ENCODE measurements at regions not wholly inside any gene's neighbourhood (a gene's known extent, or its start where the extent isn't known, plus 50 kb on each side); places are given as distances from the start of the nearest gene placed in this dataset.

DNA sequence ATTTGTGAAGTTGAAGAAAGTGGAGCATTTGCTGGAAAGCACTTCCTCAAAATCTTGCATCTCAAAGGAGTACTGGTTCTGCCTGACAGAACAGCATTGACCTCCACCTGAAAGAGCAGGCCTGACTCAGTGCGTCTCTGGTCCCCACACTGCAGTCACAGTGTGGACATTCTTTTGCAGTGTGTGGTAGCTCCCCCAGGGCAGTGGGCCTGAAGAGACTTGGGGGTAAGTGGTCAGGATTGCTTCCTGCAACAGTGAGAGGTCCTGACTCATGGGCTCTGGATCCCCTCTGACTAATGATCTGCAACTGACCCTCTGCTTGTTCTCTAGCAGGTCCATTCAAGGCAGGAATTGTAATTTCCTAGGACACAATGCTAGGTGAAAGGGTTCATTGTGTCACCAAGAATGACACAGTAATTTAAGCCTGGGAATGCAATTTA, 204.9 kb upstream of the KCNJ16 start:
- H3K27me3 ChIP-seq (ENCODE audit: control insufficient read depth, insufficient read depth, low read length), result no peaks in the 10 kb centered on the region
- no peak overlapping the region for H2AFZ ChIP-seq
- H3K4me2 ChIP-seq (ENCODE audit: low read length), result no peak overlapping the region
- TF ChIP-seq, protein P1, sequence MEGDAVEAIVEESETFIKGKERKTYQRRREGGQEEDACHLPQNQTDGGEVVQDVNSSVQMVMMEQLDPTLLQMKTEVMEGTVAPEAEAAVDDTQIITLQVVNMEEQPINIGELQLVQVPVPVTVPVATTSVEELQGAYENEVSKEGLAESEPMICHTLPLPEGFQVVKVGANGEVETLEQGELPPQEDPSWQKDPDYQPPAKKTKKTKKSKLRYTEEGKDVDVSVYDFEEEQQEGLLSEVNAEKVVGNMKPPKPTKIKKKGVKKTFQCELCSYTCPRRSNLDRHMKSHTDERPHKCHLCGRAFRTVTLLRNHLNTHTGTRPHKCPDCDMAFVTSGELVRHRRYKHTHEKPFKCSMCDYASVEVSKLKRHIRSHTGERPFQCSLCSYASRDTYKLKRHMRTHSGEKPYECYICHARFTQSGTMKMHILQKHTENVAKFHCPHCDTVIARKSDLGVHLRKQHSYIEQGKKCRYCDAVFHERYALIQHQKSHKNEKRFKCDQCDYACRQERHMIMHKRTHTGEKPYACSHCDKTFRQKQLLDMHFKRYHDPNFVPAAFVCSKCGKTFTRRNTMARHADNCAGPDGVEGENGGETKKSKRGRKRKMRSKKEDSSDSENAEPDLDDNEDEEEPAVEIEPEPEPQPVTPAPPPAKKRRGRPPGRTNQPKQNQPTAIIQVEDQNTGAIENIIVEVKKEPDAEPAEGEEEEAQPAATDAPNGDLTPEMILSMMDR (IDR thresholded peaks at IDR 0.05), result no peak
- no peaks in the 10 kb centered on the region for H3K36me3 ChIP-seq (ENCODE audit: control insufficient read depth, insufficient read depth, low read length)
- H3K9ac ChIP-seq, result no peak overlapping the region
- no peaks in the 10 kb centered on the region for H3K79me2 ChIP-seq
- H3K27ac ChIP-seq, result no peak overlapping the region
- H3K9me3 ChIP-seq (ENCODE audit: control insufficient read depth, low read length), result no peaks in the 10 kb centered on the region
- no peaks in the 10 kb centered on the region for H3K4me1 ChIP-seq
- no peak overlapping the region for H3K4me3 ChIP-seq (ENCODE audit: low read depth, low read length)

DNA sequence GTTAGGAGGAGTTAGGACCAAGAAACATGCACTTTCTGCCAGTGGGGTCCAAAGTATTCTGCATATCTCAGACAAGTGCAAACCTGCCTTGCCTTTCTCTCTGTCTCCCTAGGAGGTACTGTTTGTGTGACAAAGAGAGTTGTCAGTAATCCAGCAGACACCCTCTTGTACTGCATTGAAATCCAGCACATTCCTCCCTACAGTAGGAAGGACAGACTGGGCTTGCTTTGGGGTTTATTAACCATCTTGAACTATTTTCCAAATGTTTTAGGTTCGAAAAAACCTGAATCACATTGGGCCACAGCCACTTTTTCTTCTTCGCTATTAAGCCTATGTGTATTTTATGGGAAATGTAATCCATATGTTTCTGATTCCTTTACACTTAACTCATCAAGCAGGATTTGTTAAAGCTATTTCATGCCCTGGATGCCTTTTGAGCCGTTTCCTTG, 204.2 kb upstream of the KCNJ16 start:
- no peak overlapping the region for H3K4me3 ChIP-seq (ENCODE audit: low read depth, low read length)
- no peaks in the 10 kb centered on the region for H3K79me2 ChIP-seq
- H3K27ac ChIP-seq, result no peak overlapping the region
- no peaks in the 10 kb centered on the region for H3K36me3 ChIP-seq (ENCODE audit: control insufficient read depth, insufficient read depth, low read length)
- TF ChIP-seq, protein P1 (IDR thresholded peaks at IDR 0.05), result no peak
- no peaks in the 10 kb centered on the region for H3K9me3 ChIP-seq (ENCODE audit: control insufficient read depth, low read length)
- no peak overlapping the region for H3K4me2 ChIP-seq (ENCODE audit: low read length)
- no peak overlapping the region for H3K9ac ChIP-seq
- no peaks in the 10 kb centered on the region for H3K4me1 ChIP-seq
- H2AFZ ChIP-seq, result no peak overlapping the region
- no peaks in the 10 kb centered on the region for H3K27me3 ChIP-seq (ENCODE audit: control insufficient read depth, insufficient read depth, low read length)

DNA sequence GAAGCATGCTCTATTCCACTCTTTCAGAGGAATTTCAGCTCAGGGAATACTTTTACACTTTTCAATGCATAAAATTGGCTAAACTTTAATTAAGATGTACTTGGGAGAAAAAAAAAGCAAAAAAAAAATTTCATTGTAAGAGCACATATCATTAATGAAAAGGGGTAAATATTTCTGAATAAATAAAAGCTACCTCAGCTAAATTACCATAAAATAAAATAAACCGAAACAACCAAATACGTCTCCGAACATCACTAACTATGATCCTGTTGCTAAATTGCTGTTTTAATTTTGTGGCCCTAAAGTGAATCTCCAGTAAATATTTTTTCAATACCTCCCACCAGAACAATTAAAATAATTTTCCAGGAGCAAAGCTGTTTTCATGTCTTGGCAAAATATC, 203.7 kb upstream of the KCNJ16 start:
- Histone ChIP-seq H3K4me1 (no peaks in the 10 kb centered on the region), H2AFZ (no peak overlapping the region), H3K27me3 (ENCODE audit: control insufficient read depth, insufficient read depth, low read length) (no peaks in the 10 kb centered on the region), H3K4me3 (ENCODE audit: low read depth, low read length) (no peak overlapping the region), H3K36me3 (ENCODE audit: control insufficient read depth, insufficient read depth, low read length) (no peaks in the 10 kb centered on the region), H3K9me3 (ENCODE audit: control insufficient read depth, low read length) (no peaks in the 10 kb centered on the region), H3K27ac (no peak overlapping the region), H3K4me2 (ENCODE audit: low read length) (no peak overlapping the region), H3K9ac (no peak overlapping the region), H3K79me2 (no peaks in the 10 kb centered on the region)
- TF ChIP-seq, protein P1 (IDR thresholded peaks at IDR 0.05), result no peak

DNA sequence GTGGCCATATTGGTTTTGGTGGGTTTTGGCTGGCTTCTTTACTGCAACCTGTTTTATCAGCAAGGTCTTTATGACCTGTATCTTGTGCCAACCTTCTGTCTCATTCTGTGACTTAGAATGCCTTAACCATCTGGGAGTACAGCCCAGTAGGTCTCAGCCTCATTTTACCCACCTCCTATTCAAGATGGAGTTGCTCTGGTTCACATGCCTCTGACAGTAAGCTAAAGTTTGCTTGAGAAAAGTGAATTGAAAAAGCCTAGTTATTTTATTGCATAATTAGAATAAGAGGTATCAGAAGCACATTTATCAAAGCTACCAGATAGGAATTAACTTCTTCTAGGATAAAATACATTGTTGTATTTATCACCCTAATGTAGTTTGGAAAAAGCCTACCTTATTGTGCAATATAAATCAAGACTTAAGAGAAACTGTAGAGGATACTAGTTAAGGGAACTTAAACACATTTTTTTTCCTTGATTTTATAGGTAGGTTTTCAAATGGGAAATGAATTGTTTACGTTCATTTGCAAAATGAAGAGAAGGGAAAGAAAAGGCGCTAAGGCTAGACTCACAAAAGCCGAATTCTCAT, 202.3 kb upstream of the KCNJ16 start:
- H2AFZ ChIP-seq, result no peak overlapping the region
- TF ChIP-seq, protein P1 (IDR thresholded peaks at IDR 0.05), result no peak
- H3K4me3 ChIP-seq (ENCODE audit: low read depth, low read length), result no peak overlapping the region
- H3K27me3 ChIP-seq (ENCODE audit: control insufficient read depth, insufficient read depth, low read length), result no peaks in the 10 kb centered on the region
- H3K79me2 ChIP-seq, result no peaks in the 10 kb centered on the region
- no peaks in the 10 kb centered on the region for H3K36me3 ChIP-seq (ENCODE audit: control insufficient read depth, insufficient read depth, low read length)
- H3K4me1 ChIP-seq, result no peaks in the 10 kb centered on the region
- no peak overlapping the region for H3K9ac ChIP-seq
- H3K4me2 ChIP-seq (ENCODE audit: low read length), result no peak overlapping the region
- H3K27ac ChIP-seq, result no peak overlapping the region
- H3K9me3 ChIP-seq (ENCODE audit: control insufficient read depth, low read length), result no peaks in the 10 kb centered on the region

DNA sequence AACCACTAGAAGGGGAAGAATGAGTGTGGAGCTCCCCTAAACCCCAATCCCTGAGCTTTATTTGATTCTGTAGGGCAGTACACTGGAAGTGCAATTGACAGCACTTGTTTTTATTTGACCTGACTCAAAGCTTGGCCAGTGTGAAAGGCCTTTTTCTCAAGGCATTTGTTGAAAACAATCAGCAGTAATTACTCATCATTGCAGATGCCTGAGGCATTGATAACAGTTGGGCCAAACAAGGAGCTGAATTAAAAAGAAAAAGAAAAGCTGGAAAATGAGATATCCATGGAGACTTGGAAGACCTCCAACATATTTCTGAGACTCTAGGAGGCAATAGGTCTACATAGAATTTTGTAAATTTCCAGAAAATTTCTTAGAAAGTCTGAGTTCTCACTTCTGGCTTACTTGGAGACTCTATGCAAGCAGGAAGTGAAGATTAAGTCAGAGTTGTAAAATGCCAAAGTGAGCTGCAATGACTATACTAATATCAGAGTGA, 200.8 kb upstream of the KCNJ16 start:
- no peaks in the 10 kb centered on the region for H3K4me1 ChIP-seq
- H3K27me3 ChIP-seq (ENCODE audit: control insufficient read depth, insufficient read depth, low read length), result no peaks in the 10 kb centered on the region
- no peak overlapping the region for H3K4me2 ChIP-seq (ENCODE audit: low read length)
- H3K79me2 ChIP-seq, result no peaks in the 10 kb centered on the region
- H2AFZ ChIP-seq, result no peak overlapping the region
- no peak overlapping the region for H3K9ac ChIP-seq
- H3K4me3 ChIP-seq (ENCODE audit: low read depth, low read length), result no peak overlapping the region
- TF ChIP-seq, protein P1 (IDR thresholded peaks at IDR 0.05), result no peak
- no peaks in the 10 kb centered on the region for H3K9me3 ChIP-seq (ENCODE audit: control insufficient read depth, low read length)
- H3K36me3 ChIP-seq (ENCODE audit: control insufficient read depth, insufficient read depth, low read length), result no peaks in the 10 kb centered on the region
- no peak overlapping the region for H3K27ac ChIP-seq
